ENCODE measurements at regions not wholly inside any gene's neighbourhood (a gene's known extent, or its start where the extent isn't known, plus 50 kb on each side); places are given as distances from the start of the nearest gene placed in this dataset.

DNA sequence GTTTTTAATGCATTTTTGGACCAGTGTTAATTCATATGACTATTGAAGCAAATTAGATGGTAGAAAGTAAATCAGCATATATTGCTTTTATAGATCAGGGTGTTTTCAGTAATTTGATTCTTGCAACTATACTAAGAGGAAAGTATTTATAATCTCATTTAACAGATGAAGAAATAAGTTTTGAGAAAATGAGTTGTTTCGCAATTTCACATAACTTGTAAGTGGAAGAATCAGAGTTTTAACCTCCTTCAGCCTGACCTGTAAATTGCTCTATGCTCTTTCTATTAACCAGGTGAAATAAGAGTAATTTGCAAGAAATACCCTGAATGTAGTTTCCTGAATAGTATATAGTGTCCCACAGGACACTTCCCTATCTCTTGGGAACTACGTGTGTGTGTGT is 1106.8 kb upstream of the RAG2 start:
- Mint-ChIP-seq H3K4me1 (no peaks in the 10 kb centered on the region), H3K27ac (no peak overlapping the region), H3K9me3 (peaks cover 5% of the 10 kb centered on the region), H3K36me3 (no peaks in the 10 kb centered on the region), H3K27me3 (no peaks in the 10 kb centered on the region), H3K4me3 (no peak overlapping the region)

DNA sequence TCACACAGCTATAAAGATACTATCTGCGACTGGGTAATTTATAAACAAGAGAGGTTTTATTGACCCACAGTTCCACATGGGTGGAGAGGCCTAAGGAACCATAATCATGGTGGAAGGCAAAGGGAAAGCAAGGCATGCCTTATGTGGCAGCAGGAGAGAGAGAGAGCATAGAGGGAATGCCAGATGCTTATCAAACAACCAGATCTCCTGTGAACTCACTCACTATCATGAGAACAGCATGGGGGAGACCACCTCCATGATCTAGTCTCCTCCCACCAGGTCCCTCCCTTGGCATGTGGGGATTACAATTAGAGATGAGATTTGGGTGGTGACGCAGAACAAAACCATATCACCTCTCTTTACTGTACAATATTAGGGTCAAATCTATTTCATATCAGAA is 1101.6 kb upstream of the RAG2 start:
- Mint-ChIP-seq H3K36me3 (no peaks in the 10 kb centered on the region), H3K9me3 (peaks cover 13% of the 10 kb centered on the region), H3K4me3 (no peak overlapping the region), H3K27me3 (no peaks in the 10 kb centered on the region), H3K27ac (no peak overlapping the region), H3K4me1 (no peaks in the 10 kb centered on the region)

DNA sequence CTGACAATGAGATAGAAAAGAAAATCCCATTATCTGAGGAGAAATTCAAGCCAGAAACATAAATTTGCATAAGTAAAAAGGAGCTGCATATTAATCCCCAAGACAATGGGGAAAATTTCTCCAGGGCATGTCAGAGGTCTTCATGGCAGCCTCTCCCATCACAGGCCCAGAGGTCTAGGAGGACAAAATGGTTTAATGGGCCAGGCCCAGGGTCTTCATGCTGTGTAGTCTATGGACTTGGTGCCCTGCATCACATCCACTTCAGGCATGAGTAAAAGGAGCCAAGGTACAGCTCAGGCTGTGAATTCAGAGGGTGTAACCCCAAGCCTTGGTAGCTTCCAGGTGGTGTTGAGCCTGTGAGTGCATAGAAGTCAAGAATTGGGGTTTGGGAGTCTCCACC is 1097.2 kb upstream of the RAG2 start:
- Mint-ChIP-seq H3K9me3 (peaks cover 20% of the 10 kb centered on the region), H3K4me3 (no peak overlapping the region)

DNA sequence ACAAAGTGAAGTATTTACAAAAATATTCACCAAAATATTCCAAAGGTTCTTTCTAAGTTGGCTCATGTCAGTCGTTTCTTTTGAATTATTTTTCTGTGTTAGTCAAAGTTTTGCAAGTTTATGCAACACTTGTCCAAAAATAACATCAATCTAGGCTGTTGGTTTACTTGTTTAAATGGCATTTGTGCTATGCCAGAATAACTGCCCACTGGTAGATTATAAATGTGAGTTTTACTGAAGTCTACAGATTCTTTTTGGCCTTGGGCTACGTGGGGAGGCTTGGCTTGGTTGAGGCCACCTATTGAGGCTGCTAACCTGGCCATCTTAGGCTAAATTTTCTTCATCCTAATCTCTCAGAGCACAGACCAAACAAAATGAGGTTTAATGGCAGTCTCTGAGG is 1091.9 kb upstream of the RAG2 start:
- peaks cover 14% of the 10 kb centered on the region for H3K9me3 Mint-ChIP-seq
- H3K4me1 Mint-ChIP-seq: no peaks in the 10 kb centered on the region
- no peaks in the 10 kb centered on the region for H3K27me3 Mint-ChIP-seq
- H3K4me3 Mint-ChIP-seq: no peak overlapping the region
- H3K27ac Mint-ChIP-seq: no peak overlapping the region
- H3K36me3 Mint-ChIP-seq: no peaks in the 10 kb centered on the region

More for the DNA sequence above, 1097.2 kb upstream of the RAG2 start:
- H3K27me3 Mint-ChIP-seq: no peaks in the 10 kb centered on the region
- H3K27ac Mint-ChIP-seq: no peak overlapping the region
- H3K36me3 Mint-ChIP-seq: no peaks in the 10 kb centered on the region
- no peaks in the 10 kb centered on the region for H3K4me1 Mint-ChIP-seq

DNA sequence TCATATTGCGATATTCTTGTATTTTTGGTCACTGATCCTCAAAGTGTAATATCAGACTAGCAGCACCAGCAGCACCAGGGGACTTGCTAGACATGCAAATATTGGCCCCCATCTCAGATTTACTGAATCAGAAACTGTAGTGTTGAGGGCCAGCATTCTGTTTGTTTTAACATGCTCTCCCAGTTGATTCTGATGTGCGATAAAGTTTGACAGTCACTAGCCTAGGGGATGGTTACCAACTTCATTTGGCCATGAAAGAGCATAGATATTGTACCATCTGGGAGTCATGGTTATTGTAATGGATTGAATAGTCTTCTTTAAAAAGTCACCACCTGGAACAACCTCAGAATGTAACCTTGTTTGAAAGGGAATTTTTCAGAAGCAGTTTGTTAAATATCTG is 1090.4 kb upstream of the RAG2 start:
- peaks cover 7% of the 10 kb centered on the region for H3K9me3 Mint-ChIP-seq
- no peak overlapping the region for H3K27ac Mint-ChIP-seq
- H3K4me1 Mint-ChIP-seq: no peaks in the 10 kb centered on the region
- H3K36me3 Mint-ChIP-seq: no peaks in the 10 kb centered on the region
- no peaks in the 10 kb centered on the region for H3K27me3 Mint-ChIP-seq
- H3K4me3 Mint-ChIP-seq: no peak overlapping the region

DNA sequence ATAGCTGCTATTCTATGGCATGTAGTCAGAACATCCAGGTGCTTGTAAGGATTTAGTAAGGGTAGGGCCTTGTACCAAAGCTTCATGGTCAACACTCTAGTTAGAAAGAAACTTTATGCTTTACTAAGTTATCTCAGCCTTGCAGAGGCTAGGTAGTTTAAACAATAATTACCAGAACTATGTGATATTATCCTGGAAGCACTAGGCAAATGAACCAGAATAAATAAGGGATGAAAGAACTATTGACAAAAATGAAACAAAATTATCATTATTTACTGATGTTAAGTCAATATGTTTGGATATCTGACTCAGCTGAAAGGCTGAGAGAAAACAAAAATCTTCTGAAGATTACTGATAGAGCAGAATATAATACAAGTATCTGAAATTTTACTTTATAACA is 1089.1 kb upstream of the RAG2 start:
- H3K36me3 Mint-ChIP-seq: no peaks in the 10 kb centered on the region
- peaks cover 5% of the 10 kb centered on the region for H3K9me3 Mint-ChIP-seq

DNA sequence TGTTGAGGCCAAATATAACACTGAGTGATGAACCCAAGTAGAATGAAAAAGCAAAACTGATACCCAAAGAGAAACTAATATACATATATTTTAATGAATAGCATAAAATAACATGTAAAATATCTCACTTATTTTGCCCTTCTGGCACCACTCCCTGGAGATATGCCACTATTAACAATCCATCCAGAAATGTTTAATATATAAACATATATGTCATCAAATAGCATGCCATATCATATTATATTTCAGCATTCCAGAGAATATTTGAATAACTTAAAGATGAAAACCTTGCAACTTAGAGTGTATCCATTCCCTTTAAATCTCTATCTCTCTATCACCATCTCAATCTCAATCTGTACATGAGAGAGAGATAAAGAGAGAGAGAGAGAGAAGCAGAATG is 1073.3 kb upstream of the RAG2 start:
- no peaks in the 10 kb centered on the region for H3K36me3 Mint-ChIP-seq
- H3K9me3 Mint-ChIP-seq: peaks cover 12% of the 10 kb centered on the region
- no peaks in the 10 kb centered on the region for H3K27me3 Mint-ChIP-seq
- H3K27ac Mint-ChIP-seq: no peak overlapping the region
- H3K4me3 Mint-ChIP-seq: no peak overlapping the region
- H3K4me1 Mint-ChIP-seq: no peaks in the 10 kb centered on the region

More for the DNA sequence above, 1089.1 kb upstream of the RAG2 start:
- Mint-ChIP-seq H3K4me1 (no peaks in the 10 kb centered on the region), H3K27me3 (no peaks in the 10 kb centered on the region), H3K27ac (no peak overlapping the region), H3K4me3 (no peak overlapping the region)

DNA sequence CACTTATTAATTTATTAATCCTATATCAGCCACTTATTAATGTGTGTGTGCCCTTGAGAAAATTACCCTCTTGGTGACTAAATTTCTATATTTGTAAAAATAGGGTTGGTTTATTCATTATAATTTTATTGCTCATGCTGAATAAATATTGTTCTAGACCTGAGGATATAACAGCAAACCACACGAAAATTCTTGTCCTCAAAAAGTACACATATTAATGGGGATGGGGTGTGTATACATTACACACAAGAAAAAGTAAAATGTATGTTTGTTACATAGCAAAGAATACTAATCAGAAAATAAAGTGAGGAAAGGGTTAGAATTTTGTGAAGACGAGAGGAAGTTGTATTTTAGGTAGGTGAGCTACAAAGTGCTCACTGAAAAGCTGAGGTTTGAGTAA is 1068.9 kb upstream of the RAG2 start:
- Mint-ChIP-seq H3K4me1 (no peaks in the 10 kb centered on the region), H3K36me3 (no peaks in the 10 kb centered on the region), H3K27me3 (no peaks in the 10 kb centered on the region), H3K4me3 (no peak overlapping the region), H3K9me3 (peaks cover 3% of the 10 kb centered on the region), H3K27ac (no peak overlapping the region)

DNA sequence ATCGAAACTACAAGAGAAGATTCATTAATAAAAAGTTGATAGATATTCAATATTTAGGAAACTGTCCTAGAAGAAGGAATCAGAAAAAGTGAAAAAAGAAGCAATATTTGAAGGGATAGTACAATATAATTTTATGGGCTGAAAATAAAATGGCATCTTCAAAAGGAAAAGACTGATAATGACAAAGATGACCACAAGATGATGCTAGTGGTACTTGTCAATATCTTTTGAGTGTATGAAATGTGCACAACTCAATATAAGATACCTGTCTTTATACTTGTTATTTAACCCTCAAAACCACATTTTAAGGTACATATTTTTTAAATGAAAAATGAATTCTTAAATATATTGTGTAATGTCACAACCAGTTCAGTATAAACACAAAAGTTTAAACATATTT is 1059.6 kb upstream of the RAG2 start:
- no peak overlapping the region for H3K4me3 Mint-ChIP-seq
- H3K27ac Mint-ChIP-seq: no peak overlapping the region
- H3K27me3 Mint-ChIP-seq: no peaks in the 10 kb centered on the region
- no peaks in the 10 kb centered on the region for H3K9me3 Mint-ChIP-seq
- no peaks in the 10 kb centered on the region for H3K36me3 Mint-ChIP-seq
- no peaks in the 10 kb centered on the region for H3K4me1 Mint-ChIP-seq

DNA sequence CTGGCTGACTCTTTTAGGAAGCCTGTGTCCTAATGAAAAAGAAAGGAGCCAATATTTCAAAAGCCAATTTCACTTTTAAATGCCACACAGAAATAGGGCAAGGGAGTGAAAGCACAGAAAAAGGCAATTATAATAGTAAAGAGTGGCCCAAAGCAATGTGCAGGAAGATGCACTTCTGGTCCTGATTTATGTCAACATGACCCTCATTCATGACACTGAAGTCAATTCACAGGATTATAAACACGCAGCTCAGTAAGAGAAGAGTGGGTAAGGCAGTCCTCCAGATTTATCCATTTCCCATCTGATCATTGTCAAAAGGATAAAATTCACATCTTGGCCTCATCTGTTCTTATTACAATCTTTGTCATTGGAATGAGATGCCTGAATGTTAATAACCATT is 1049.7 kb upstream of the RAG2 start:
- Mint-ChIP-seq H3K4me1 (no peaks in the 10 kb centered on the region), H3K27me3 (no peaks in the 10 kb centered on the region), H3K4me3 (no peak overlapping the region), H3K27ac (no peak overlapping the region), H3K36me3 (no peaks in the 10 kb centered on the region), H3K9me3 (peaks cover 4% of the 10 kb centered on the region)

DNA sequence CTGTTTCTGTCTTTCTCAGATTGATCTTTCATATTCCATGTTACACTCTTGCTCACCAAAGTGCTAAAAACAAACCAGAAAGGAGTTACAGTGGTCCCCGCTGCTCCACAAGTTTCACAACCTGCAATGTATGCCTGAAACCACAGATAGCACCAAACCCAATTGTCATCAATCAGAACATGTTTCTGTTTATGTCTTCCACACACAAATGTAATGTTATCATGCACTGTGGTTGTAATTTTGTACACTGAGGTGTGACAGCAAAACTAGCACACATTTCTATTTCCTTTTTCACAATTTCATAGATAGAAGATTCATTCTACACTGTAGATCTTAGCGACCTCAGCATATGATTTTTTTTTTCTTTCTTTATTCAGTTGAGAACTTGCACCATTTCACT is 1045.9 kb upstream of the RAG2 start:
- no peak overlapping the region for H3K4me3 Mint-ChIP-seq
- H3K27me3 Mint-ChIP-seq: no peaks in the 10 kb centered on the region
- H3K27ac Mint-ChIP-seq: no peak overlapping the region
- H3K9me3 Mint-ChIP-seq: peaks cover 11% of the 10 kb centered on the region
- H3K4me1 Mint-ChIP-seq: no peaks in the 10 kb centered on the region
- no peaks in the 10 kb centered on the region for H3K36me3 Mint-ChIP-seq

DNA sequence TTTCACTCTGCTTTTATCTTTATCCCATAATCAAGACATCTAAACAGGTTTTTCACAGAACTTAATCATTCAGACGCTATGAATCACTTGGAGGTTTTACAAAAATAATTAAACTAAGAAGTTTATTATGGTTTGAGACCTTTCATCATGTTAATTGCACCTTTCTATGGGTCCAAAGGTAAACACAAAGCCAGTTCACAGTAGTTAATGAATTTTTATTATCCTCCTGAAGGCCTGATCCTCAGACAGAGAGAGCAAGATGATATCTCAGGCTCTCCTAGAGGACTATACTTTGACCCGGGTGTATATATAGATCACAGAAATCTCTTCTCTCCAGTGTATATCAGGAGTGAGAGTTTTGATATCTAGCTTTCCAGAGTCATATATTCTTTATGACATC is 1044.3 kb upstream of the RAG2 start:
- no peaks in the 10 kb centered on the region for H3K27me3 Mint-ChIP-seq
- no peak overlapping the region for H3K4me3 Mint-ChIP-seq
- H3K27ac Mint-ChIP-seq: no peak overlapping the region
- no peaks in the 10 kb centered on the region for H3K36me3 Mint-ChIP-seq
- peaks cover 11% of the 10 kb centered on the region for H3K9me3 Mint-ChIP-seq
- H3K4me1 Mint-ChIP-seq: no peaks in the 10 kb centered on the region

DNA sequence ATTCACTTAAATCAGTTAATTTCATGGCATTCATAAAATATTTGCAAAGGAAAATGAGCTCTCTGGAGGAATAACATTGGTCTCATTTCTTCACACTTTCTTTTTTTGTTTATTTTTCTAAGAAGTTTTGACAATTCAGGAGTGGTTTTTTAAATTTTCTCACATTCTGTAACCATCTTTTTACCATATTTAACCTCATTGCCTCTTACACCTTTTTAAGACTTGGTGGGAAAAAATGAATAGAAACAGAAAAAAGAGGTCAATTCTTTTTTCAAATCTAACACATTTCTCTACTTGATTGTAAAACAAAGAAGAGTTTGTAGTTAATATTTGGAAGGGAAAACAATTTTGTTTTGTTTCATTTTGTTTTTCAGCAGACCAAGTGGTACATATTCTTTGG is 1034.7 kb upstream of the RAG2 start:
- Mint-ChIP-seq H3K4me1 (peaks cover 3% of the 10 kb centered on the region), H3K4me3 (no peak overlapping the region), H3K27ac (no peak overlapping the region)

DNA sequence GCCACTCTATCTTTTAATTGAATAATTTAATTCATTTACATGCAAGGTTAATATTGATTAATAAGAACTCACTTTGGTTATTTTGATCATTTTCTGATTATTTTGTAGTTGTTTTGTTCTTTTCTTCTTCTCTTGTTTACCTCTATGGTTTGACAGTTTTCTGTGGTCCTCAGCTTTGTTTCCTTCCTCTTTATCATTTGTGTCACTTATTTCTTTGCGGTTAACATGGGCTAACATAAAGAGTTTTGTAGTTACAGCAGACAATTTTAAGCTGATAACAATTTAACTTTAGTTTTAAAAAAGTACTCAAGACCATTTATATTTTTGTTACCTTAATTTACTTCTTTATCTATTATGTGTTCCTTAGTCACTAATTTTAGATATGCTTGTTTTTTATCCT is 1032.8 kb upstream of the RAG2 start:
- Mint-ChIP-seq H3K36me3 (no peaks in the 10 kb centered on the region), H3K9me3 (peaks cover 16% of the 10 kb centered on the region), H3K27me3 (no peaks in the 10 kb centered on the region), H3K4me1 (peaks cover 3% of the 10 kb centered on the region), H3K4me3 (no peak overlapping the region), H3K27ac (no peak overlapping the region)

More for the DNA sequence above, 1034.7 kb upstream of the RAG2 start:
- no peaks in the 10 kb centered on the region for H3K27me3 Mint-ChIP-seq
- H3K9me3 Mint-ChIP-seq: peaks cover 16% of the 10 kb centered on the region
- no peaks in the 10 kb centered on the region for H3K36me3 Mint-ChIP-seq

DNA sequence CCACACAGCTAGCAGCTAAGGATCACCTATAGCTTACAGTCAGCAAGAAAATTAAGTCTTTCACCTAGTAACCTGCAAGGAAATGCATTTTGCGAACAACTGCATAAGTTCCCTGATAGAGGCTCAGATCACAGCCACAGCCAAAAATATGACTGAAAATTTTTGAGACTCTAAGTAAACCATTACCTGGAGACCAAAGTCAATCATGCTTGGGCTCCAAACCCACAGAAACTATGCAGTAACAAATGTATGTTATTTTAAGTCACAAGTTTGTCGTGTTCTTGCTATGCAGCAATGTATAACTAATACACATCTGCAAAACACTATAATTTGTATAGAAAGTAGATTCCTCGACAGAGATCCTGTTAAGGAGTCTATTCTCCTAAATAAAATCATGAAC is 1025.7 kb upstream of the RAG2 start:
- Mint-ChIP-seq H3K27ac (no peak overlapping the region), H3K36me3 (no peaks in the 10 kb centered on the region), H3K27me3 (no peaks in the 10 kb centered on the region), H3K4me3 (no peak overlapping the region), H3K9me3 (peaks cover 1% of the 10 kb centered on the region), H3K4me1 (no peaks in the 10 kb centered on the region)

DNA sequence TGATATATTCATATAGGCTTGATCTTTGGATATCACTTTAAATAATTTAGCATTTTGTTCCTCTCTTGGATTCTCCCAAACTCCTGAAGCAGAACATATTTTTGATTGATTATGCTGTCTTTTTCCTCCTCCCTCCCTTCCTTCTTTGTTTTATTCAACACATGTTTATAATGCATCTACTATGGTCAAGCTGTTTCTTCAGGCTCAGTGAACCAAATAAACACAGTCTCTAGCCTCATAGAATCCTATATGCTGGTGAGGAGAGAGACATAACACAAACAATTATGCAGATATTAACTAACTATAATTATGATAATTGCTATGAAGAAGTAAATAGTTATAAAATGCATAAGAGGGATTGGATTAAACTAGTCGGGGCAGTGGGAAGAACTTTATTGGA is 1023.6 kb upstream of the RAG2 start:
- Mint-ChIP-seq H3K36me3 (no peaks in the 10 kb centered on the region), H3K4me1 (no peaks in the 10 kb centered on the region), H3K4me3 (no peak overlapping the region), H3K9me3 (no peaks in the 10 kb centered on the region), H3K27ac (no peak overlapping the region), H3K27me3 (no peaks in the 10 kb centered on the region)

DNA sequence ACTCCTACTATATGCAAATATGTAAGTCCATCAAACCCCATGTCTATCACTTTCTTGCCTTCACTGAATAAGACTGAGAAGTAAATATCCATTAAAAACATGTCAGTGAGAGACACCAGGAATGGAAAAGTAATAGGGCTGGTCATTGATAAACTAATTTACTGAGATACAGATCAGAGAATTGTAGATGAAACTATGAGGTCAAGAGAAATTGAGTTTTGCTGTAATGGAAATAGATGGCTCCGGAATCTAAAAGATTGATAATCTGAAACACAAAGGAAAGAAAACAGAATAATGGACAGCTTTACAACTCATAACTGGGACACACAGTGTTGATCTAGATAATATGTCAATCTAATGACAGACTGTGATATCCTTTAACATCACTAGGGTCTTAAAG is 1018.3 kb upstream of the RAG2 start:
- no peaks in the 10 kb centered on the region for H3K27me3 Mint-ChIP-seq
- no peaks in the 10 kb centered on the region for H3K36me3 Mint-ChIP-seq
- H3K9me3 Mint-ChIP-seq: no peaks in the 10 kb centered on the region
- H3K4me3 Mint-ChIP-seq: no peak overlapping the region
- no peaks in the 10 kb centered on the region for H3K4me1 Mint-ChIP-seq
- H3K27ac Mint-ChIP-seq: no peak overlapping the region

DNA sequence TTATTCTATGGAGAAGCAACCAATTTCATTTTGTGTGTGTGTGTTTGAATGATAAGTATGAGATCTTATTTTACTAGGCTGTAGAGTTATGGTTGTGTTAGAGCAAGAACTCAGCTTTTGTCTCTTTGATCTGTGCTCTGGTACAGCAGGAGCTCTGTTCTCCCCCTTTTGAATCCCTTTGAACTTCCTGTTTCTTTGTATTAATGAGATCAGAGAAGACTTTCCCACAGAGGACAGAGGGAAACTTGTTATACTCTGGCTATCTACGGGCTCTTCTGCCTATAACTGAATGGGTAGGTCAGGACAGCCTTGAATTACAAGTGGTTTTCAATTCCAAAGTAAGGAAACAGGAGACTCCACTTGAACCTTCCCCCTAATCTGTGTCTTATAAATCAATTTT is 1015.0 kb upstream of the RAG2 start:
- H3K4me3 Mint-ChIP-seq: no peak overlapping the region
- no peaks in the 10 kb centered on the region for H3K4me1 Mint-ChIP-seq
- H3K27me3 Mint-ChIP-seq: no peaks in the 10 kb centered on the region
- no peaks in the 10 kb centered on the region for H3K36me3 Mint-ChIP-seq
- H3K9me3 Mint-ChIP-seq: no peaks in the 10 kb centered on the region
- no peak overlapping the region for H3K27ac Mint-ChIP-seq

Measured in activated naive CD4-positive, alpha-beta T cell treated with anti-CD3 and anti-CD28 coated beads, Interleukin-2, amount 50 U/mL, for 24 hours (primary cell).